GM21529 (cell line): ENCODE measurements at regions not wholly inside any gene's neighbourhood (a gene's known extent, or its start where the extent isn't known, plus 50 kb on each side); places are given as distances from the start of the nearest gene placed in this dataset.
A peak's percentile ranks its signal among the peaks of the same experiment; 100 is the strongest.

Experiments used
- ATAC-seq: cut with Tn5 transposase; IDR thresholded peaks from one replicate; pipeline ENCODE4 v1.9.1; 2021; ENCODE audit not compliant: unreplicated experiment

DNA sequence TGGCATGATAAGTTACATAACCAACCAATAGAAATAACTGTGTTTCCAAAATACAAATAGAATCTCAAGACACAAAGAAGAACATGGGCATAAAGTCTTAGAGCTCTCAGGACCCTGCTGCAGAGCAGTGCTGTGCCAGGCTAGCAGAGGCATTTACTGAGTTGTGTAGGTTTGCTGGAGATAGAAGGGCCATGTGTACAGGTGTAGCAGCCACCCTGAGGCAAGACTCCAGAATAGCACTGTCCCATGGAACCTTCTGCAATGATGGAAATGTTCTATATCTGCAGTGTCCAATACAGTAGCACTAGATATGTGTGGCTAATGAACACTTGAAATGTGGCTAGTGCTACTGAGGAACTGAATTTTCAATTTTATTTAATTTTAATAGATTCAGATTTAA is 267.0 kb upstream of the UMPS start:
- no peak for ATAC-seq

DNA sequence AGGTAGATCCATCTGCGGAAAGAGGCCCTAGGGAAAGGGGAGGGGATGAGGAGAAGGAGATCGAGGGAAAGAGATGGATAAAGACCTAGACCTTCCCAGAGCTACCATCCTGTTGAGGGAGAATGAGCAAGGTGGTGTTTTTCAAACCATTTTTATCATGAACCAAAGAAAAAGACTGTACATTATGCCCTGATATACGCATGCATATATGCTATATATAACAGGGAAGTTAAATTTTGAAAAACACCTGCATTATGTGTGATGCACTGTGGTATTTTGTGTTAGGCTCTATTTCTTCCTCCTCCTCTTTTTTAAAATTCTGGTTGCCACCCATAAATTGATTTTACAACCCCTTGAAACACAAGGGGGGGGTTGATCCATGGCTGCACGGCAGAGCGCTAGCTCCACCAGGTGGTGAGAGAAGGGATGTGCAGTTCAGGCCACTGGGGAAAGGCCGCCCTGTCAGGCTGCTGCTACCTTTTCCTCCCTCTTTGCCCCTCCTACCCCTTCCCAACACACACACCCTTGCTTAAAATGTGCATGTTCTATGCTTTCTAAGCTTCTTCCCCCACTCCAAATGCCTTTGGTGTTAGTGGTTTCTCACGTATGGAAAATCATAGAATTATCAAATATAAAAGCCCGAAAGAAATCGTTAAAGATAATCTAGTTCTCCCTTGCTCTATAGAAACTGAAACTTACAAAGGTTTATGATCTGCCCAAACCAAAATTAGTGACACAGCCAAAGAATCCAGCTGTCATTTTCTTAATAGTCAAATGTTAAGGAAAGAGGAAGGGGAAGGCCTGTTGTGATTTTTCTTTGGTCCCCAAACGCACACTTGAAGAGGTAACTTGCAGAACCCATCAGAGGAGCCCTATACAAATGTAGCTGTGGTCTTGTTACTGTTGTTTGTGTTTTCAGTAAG is 262.0 kb upstream of the UMPS start:
- peak; percentile 45 for ATAC-seq

DNA sequence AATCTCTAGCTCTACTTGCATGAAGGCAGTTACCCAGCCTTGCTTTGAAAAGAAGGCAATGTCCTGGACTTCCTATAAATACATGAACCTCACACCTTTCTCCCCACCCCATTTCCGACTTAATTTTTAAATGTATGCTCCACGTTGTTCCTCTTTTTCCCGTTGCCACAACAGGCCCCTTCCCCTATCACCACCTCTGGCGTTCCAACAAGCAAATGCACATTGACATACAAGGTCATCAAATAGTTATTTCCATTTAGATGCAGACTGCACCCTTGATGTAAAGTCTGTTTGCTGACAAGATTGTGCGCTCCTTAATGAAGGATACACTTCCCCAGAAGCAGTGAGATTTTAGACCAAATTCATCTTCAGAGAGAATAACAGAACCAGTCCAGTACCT is 260.7 kb upstream of the UMPS start:
- no peak for ATAC-seq

DNA sequence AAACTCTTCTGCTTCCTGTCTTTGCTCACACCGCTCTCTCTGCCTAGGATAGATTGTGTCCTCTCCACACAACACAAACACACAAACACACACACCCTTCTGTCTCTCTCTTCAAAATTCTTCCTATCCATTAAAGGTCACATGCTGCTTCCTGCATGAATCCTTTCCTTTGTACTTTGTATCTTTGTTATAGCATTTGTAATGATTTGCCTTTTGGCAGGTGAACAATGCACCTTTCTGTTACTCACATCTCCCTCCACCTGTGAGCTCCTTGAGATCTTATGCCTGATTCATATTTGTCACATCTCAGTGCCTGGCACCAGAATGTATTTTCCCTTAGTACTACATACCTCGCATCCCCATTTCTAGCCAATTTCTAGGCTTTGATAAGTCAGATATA is 251.4 kb upstream of the UMPS start:
- no peak for ATAC-seq

DNA sequence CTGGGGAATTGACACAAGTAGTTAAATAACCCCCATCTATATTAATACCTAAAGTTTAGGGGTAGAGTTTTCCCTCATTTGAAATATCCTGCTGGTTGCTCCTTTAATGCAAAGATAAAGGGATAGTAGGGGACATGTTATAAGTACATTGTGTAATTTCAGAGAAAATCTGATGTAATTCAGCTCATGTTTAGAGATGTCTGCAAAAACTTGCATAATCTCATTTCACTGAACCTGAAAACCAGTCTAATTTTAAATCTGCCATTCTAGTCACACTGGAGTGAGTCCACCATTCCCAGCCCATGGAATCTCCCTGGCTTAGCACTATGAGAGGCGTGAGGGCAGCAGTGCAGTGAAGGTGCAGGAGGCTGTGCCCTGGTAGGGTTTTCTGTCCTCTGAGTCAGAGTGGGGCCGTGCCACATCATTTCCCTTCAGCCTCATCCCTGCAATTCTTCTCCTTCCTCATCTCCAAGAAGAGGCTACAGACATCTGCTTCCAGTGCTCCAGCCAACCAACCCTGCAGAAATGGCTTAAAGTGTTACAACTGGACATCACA is 246.3 kb upstream of the UMPS start:
- ATAC-seq: no peak

DNA sequence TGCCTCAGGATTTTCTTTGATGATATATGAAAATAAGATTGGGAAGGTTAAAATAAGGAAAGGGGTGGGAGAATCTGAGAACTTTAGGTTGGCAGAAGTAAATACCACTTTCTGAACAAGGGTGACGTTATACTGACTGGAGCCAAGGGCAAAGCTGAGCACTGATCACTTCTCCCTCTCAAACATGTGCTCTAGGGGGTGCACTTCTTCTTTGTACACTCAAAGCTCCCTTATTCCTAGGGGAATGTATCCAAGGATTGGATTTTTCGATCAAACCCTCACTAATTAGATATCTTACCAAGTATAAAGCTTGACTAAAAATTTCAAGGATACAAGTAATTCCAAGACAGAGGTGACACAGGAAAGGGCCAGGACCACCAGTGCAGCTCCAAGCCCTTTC is 243.9 kb upstream of the UMPS start:
- no peak for ATAC-seq

DNA sequence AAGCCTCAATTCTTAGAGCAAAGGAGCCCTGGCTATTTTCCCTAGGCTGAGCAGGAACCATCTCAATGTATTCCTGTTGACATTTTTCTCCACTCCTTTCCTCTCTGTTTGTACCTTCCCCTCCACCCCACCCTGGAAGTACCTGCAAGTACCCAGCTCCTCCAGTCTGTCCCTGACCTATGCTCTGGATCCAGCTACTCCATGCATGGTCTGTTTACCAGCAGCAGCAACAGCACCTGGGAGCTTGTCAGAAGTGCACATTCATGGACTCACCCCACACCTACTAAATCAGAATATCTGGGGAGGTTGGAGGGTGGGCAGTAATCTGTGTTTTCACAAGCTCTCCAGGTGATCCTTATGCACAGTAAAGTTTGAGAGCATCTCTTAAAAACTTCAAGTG is 240.7 kb upstream of the UMPS start:
- ATAC-seq: no peak

DNA sequence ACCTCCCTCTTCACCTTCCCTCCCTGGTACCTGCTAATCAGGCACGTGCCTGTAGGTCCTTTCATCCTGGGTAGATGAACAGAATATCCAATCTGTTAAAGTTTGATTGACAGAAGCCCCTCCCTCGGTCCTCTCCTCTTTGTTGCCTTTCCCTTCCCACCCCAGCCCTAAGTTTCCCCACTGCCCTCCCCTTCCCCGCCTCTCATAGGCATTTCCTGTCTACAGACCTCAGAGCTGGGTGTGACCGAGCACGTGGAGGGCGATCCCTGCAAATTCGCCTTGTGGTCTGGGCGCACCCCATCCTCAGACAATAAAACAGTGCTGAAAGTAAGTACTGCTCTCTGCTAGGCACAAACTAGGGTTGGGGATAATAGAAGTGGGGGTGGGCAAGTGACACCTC is 239.2 kb upstream of the UMPS start:
- ATAC-seq: no peak

DNA sequence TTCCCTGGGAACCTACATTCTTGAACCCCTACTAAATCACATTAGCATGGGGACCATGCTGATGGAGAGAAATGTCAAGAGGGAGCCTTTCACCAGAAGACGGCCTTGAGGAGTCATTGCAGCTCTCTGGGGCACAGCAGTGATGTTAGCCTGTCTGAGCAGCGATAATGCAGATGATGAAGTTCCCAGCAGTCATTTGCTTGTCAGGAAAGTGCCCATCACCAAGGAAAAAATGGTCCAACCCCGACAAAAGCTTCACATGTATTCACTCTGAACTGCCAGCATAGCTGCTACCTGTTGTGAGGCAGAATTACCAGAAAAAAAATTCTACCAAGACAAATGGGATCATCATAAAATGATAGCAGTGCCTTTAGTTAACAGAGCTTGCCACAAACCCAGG is 238.4 kb upstream of the UMPS start:
- ATAC-seq: no peak

DNA sequence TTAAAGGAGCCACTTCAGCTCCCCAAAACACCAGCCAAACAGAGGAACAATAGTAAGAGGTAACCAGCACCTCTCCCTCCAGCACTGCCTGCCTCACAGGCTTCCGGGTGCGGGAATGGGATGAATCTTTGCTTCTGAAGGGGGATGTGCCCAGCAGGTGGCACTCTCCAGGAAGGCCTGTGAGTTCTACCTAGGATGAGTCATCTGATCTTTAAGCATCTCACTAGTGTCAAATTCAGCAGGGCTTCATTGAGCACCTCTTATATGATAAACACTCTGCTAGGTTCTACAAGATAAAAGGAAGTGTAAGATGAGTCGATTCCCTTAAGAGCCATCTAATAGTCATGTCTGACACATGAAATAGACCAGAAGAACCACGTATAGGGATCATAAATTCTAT is 237.4 kb upstream of the UMPS start:
- ATAC-seq: no peak

DNA sequence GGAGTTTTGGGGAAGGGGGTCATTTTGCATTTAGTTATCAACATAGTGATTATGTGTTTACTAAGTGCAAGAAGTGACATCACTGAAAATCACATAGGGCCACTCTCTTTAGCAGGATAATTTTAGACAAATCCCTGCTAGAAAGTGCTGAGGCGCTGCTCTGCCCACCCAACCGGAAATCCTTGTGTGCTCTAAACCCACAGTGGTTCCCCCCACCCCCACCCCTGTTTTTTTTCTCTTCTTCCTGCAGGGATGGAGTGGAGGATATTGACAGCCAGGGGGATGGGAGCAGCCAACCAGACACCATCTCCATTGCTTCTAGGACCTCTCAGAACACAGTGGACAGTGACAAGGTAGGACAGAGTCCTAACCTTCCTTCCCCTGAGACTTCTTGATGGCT is 234.2 kb upstream of the UMPS start:
- ATAC-seq: no peak

DNA sequence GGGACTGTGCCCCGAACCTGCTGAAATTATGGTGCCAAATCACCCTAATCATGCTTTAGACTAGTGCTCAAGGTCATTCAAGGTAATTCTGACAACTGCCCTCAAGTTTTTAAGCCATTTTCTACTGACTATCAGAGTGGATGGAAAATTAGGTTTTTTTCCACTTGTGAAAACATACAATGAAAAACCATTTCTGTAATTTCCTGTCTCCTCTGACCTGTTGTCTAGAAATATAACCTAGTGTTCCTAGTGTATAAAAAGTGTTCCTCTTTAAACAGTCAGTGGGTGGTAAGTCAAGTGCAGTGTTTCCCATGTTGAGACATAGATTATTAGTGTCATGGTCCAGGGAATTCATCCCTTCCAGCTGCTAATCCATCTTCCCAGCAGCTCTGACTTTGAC is 232.8 kb upstream of the UMPS start:
- no peak for ATAC-seq

DNA sequence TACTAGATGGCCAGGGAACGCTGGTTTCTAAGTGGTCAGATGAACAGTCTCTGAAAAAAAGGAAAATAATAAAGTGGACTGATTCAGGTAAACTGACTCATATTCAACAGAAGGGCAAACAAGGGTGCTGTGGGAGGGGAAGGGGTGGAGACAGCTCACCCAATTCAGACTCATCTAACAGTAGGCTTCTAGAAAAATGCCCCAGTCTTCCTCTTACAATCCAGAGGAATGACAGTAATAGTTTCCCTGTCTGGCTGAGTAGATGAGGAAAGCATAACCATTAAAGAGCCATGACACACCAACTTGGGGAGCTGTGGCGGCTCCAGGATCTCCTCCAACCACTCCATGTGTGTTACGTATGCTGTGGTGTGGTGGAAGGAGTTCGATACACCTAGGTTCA is 231.4 kb upstream of the UMPS start:
- ATAC-seq: no peak

DNA sequence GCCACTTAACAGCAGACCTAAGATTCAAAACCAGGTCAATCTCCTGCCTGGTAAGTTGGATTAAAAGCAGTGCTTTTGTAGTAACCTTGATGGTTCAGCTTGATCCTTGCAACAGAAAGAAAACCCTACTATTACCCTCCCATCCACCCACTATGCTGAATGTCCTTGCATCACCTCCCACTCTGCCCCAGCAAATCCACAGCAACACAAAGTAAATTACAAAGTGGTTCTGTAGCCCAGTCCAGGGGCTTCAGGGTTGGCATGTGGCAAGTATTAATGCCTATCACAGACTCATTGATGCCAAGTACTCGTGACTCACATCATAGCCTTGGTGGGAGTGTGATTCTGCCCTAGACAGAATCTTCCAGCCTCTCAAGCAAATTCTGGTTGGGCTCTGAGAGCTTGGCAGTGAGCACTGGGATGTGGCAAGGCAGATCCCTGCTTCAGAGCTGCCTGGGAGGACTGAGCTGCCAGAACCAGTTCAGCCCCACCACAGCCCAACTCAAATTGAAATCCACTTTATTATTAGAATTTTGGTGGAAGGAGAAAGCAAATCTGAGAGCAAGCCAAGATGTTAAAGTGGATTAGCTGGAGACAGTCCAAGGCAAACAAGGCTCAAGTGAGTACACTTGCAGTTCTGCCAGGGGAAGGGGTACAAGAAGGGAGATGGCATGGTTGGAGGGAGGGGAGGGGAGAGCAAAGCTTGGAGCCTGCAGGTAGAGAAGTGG is 225.8 kb upstream of the UMPS start:
- no peak for ATAC-seq

DNA sequence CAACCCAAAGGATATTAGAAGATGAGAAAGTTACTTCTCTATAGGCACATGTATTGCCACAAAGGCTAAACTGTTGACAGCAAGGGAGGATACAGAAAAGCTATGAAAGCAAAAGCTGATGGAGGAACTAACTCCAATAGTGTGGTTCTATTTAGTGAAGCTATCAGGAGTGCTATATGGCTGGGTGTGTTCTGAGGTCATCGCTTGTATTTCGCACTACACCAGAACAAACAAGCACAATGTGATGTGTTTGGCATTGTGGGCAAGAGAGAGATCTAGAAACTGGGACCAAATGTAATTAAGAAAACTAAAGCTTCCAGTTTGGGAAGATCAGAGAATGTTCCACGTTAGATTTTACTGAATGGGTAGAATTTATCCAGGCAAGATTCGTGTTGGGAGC is 220.4 kb upstream of the UMPS start:
- no peak for ATAC-seq

DNA sequence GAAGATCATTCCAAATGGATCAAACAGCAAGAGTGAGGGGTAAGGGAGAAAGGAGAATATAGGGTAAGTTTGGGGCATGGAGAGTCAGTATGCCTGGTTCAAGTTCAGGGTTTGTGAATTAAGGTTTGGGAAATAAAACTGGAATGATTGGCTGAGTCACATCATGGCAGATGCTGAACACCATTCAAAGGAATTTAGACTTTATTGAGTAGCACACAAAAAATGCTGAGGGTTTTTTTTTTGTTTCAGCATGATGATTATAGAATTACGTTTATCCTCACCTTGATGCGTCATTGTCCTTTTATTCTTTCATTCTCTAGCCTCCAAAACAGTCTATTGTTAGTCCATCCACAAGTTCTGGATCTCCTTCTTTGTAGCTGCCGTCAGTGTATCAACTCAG is 220.0 kb upstream of the UMPS start:
- ATAC-seq: no peak

DNA sequence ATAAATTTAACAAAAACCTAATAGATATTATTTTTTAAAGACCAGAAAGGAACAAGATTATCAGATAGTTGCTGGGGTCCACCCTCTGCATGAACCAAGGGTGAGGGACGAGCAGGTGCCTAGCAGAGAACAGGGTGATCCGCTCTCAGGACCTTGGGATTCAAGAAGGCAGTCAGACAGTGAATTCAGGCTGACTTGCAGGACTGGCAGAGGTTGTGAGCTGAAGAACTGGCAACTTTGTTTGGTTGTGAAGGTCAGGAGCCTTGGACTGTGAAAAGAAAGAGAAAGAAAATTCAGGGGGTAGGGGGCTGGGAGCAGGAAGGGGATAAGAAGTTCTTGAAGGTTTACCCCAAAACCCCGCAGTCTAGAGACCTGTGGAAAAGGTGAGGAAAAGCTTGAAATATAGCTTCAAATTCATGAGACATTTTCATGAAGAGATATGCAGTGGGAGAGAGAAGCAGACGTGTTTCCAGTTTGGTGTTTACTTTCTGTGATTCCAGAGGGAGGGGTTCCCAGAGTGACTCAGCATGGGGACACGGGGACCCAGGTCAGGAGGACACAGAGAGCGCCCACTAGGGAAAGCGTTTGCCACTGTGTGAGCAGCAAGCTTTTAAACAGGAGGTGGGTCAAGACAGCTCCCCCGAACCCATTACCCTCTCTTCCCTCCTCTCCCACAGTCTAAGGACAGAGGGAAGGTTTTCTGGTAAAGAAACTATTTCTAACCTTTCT is 217.2 kb upstream of the UMPS start:
- no peak for ATAC-seq

DNA sequence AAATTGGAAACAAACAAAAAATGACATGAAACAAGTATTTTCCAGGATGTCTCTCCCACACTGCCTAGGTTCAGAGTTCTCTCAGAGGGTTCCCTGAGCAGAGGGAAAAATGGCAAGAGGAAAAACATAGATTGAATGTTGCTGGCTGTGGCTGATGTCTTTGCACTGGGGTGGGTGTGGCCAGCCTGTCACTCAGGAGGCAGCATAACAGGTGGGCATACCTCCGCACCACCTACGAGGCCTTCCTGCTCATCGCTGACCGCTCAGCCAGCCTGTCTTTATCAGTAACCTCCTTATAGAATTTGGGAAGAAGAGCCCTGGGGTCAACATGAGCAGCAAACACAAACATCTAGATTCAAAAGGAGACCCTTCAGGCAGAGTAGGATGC is 216.6 kb upstream of the UMPS start:
- no peak for ATAC-seq

DNA sequence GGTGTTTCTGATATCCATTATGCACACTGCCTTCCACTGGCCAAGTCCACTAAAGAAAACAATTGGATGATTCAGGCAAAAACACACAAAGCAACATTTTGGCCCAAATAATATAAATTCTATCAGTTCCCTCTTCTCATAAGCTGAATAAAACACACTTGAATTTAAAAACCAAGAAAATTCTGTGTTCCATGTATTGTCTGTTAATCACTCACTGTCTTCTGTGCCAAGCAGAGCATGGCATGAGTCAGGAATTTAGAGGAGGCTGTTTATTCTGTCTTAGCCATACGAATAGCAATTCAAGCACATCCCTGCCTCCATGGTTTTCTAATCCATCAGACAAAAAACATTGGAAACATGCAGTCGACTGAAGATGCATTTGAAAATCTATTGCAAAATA is 215.6 kb upstream of the UMPS start:
- no peak for ATAC-seq

DNA sequence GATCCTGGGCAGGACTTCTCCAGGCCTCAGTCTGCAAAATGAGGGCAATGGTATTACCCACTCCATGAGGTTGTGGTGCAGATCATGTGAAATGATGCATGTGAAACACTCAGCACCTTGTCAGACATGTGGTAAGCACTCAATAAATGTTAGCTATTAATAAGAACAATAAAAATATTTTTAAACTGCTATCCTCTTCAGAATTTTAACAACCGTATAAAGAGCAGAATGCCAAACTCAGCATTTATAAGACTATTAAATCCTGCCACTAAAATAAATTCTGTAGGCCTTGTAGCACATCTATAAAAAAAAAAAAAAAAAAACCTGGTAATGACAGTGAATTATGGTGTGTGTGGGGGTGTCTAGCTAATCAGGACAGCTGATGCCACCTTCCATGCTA is 213.9 kb upstream of the UMPS start:
- ATAC-seq: no peak

DNA sequence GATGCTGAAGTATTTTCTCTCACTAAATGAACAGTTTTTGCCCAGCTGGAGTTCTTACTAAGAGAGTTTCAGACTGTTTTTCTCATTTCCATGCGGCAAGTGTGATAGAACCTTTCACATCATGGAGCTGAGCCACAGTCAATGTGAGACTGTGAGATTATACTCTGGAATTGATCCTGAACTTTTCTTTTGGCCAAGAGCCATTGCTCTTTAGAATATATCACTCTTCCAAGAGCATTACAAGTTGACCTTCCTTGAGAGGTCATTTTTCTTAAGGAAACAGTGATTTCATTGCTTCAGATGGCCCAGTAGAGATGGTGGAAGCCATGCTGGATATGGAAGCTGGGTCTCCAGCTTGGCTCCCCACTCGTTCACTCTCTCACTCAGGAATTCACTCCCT is 212.9 kb upstream of the UMPS start:
- ATAC-seq: no peak

DNA sequence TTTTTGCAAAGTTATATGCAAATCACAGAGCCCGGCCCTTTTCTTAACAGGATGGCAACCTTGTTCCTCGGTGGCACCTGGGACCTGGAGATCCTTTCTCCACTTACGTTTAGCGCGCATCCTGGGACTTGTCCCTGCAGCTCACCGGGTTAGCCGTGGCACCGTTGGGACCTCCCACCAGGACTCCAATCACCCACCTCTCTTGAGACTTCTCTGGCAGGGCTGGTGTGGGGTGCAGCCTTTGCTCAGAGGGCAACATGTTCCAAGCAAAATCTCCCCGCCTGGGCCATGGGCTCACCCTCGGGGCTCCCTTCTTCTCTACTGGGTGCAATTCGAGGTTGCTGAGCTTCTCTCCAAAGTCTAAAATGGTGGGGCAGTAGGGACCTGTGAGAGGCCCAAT is 211.9 kb upstream of the UMPS start:
- ATAC-seq: no peak
